GM19468 (cell line): ENCODE measurements at regions not wholly inside any gene's neighbourhood (a gene's known extent, or its start where the extent isn't known, plus 50 kb on each side); places are given as distances from the start of the nearest gene placed in this dataset.

Experiments
- ATAC-seq: cut with Tn5 transposase; IDR thresholded peaks from one replicate; pipeline ENCODE4 v1.9.1; 2021; ENCODE audit warnings: mild to moderate bottlenecking, moderate library complexity, moderate number of reproducible peaks; ENCODE audit not compliant: unreplicated experiment; ENCODE audit errors: extremely low read depth

GRCh38 chr10:36650274-36650673 is 475.1 kb upstream of the ANKRD30A start:
- no peak for ATAC-seq

DNA sequence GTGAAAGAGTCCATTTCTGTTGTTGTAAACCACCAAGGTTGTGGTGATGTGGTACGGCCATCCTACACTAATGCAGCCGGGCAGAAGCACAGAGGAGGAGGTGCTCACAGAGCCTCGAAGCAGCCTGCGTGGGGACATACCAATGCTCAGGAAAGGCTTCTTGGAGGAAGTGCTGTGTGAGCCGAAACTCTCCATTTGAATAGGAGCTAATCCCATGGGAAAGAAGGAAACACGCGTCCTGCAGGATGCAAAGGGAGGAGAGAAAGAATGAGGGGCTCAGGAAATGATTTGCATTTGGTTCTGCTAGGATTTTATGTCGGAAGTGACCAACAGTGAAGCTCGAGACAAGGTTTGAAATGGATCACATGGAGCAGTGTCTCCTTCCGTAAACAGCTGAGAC is 477.9 kb upstream of the ANKRD30A start:
- ATAC-seq = no peak

GRCh38 chr10:36640626-36641025 is 484.8 kb upstream of the ANKRD30A start:
- ATAC-seq = no peak

GRCh38 chr10:36638462-36639155 is 486.8 kb upstream of the ANKRD30A start:
- ATAC-seq = no peak

DNA sequence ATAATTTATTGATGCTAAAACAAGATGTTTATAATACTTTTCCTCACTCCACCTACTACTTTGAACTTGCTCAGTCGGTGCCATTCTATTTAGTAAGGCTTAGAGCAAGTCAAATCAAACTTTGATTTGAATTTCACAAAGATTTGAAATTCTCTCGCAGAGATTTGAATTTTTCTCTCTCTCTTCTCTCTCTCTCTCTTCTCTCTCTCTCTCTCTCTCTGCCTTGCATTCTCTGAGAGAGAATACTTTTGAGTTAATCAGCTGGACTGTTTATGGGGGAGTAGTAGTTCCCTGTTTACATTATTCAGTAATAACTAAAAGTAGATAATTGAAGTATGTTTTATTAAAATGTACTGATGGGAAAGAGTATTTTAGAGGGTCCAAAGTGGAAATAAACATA is 488.5 kb upstream of the ANKRD30A start:
- ATAC-seq = no peak

DNA sequence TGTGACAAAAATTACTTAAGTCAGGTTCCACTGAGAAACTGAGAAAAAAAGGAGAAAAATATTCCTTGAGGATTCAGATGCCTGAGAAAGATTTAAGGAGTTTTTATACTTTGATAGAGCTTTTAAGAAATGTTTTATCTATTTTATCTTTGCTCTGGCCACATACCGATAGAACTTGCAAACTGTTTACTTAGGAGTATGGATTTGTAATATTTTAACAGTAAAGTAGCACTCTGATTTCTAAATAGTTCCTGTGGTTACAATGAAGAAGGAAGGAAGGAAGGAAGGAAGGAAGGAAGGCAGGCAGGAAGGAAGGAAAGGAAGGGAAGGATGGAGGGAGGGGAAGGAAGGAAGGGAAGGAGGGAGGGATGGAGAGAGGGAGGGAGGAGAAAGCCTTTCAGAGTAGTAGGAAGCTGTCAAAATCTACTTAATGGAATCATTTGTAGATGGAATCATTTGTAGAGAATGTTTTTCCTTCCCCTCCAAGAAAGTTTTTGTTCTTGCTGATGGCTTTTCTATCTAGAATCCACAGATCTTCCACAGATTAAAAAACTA is 489.0 kb upstream of the ANKRD30A start:
- no peak for ATAC-seq

- ATAC-seq = no peak
These were observed 490.5 kb upstream of the ANKRD30A start for GRCh38 chr10:36634916-36635315.

DNA sequence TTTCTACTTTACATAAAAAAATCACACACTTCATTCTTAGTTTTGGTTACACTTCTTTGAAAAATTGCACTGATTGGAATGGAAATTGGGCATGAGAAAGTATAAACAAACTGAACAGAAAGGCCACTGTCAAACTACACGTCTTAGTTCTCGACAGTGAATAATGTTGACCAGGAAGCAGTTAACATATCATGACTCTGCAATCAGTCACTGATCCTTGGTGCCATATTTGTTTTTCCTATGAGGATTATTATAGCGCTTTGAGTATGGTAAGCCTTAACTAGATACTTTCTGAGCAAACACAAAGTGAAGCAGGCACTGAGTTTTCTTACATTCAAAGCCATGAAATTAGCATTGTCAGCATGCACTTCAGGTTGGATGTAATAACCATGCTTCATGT is 495.1 kb upstream of the ANKRD30A start:
- ATAC-seq = no peak

DNA sequence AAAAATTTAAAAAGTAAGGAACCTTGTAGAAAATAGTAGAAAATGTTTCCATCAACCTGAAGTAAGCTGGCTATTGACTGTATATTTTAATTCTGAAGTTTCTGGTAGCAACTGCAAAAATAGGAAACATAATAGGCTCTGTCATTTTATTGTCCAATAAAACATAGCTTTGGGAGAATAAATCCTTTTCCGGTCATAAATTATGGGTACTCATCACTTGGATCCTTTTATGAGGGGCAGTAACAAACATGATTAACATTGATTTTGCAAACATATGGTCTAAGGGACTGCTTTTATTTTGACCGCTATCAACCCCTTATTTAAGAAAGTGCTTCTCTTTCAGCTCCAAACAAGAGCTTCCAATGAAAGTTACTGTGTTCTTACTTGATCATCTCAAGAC is 495.9 kb upstream of the ANKRD30A start:
- ATAC-seq = no peak

DNA sequence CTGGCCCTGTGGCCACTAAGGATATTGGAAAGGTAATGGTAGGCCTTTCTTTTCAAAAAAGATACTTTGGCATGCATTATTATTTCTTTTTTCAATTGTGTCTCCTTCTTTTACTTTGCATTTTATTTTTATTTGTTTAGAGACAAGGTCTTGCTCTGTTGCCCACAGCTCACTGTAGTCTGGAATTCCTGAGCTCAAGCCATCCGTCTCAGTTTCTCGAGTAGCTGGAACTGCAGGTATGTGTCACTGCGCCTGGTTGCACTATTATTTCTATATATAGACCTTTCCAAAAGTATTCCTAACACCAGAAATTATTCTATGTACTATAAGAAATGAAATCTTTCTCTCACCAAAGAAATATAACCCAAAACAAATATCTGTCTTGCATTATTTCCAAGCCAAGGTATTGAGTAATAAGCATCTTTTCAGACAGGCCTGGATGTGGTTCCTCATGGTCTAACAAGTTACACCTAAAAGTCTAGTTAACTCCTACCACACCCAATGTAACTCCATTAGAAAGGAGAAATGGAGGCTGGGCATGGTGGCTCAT is 500.8 kb upstream of the ANKRD30A start:
- ATAC-seq = no peak

DNA sequence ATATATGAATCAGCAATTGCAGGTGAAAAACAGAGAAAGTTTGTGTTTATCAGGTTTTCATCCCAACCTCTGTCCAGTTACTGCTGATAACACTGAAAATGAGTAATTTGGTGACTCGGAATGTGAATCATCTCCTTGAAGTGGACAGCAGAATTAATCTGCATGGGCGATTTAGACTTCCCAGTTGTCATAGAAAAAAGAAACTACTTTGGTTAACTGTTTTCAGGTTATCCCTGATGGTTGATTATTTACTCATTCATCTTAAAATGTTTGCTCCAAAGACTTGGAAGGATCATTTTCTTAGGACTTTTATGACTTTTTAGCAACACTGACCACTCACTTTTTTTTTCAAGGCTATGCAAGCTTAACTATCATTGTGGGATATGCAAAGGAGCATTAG is 504.1 kb upstream of the ANKRD30A start:
- ATAC-seq = no peak

DNA sequence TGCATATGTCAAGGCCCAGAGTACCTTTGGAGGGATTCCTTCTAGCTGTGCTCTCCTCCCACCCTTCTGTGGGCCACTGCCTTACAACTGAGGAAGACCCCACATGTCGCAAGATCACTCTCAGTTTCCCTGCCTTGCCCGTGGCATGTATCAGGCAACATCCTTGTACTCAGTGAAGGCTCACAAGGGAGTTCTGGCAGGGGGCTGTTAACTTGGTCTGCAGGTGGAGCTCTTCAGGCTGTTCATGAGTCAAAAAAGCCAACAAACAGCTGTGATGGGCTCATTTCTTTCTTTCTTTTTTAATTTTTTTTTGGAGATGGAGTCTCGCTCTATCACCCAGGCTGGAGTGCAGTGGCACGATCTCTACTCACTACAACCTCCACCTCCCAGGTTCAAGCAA is 513.0 kb upstream of the ANKRD30A start:
- ATAC-seq = no peak

DNA sequence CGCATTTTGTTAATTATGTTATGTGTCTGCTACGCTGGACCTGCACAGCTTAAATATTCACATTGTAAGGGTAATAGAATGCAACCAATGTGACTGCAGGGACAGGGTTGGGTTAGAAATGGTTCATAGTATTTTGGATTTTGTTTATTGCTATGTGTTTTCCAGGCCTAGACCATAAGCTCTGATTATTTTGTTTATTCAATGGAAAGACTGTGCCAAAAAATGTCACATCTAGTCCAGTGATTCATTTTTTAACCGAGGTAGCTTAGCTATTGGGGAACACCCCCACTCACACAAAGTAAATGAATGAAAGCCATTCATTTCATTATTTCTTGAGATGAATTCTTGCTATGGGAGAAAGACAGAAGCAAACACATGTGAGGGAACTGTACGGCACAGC is 516.5 kb upstream of the ANKRD30A start:
- ATAC-seq = no peak

DNA sequence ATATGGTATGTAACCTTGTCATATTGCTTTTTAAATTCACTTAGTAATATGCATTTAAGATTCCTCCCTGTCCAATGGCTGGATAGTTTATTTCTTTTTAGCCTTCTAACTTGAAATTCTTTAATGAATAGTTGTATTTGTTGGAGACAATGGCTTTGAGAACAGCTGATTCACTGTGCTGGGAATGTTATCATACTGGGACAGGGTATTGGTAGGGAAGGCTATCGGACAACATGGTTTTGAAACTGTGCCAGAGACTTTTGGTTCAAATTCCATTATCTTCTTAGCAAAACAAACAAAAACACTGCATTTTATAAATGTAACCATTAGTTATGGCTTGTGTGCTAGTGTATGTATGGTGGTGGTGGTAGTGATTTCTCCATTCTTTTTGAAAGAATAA is 517.1 kb upstream of the ANKRD30A start:
- no peak for ATAC-seq

DNA sequence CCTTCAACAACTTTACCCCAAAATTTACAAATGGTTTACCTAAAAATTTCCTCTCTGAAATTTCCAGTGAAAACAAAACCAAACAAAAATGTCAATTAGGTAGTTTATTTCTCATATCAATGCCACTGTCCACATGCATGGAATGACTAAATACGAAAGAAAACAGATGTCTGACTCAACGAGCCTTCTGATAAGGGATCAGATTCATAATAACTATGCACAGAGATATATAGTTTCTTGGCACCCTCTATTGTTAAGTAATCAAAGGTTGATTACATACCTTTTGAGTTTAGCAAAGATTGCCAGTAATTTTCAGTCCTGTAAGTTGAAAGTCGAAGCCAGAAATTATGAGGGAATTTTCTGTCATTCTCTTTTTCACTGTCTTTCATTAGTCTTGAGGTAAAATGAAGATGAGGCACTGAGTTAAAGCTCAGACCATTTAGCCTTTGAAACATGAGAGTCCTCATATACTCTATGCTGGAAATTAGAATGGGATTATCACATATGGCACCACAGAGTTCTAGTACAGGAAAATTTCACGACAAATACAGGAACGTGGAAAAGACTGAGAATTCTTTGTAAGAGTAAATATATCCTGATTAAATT is 519.1 kb upstream of the ANKRD30A start:
- ATAC-seq = no peak

DNA sequence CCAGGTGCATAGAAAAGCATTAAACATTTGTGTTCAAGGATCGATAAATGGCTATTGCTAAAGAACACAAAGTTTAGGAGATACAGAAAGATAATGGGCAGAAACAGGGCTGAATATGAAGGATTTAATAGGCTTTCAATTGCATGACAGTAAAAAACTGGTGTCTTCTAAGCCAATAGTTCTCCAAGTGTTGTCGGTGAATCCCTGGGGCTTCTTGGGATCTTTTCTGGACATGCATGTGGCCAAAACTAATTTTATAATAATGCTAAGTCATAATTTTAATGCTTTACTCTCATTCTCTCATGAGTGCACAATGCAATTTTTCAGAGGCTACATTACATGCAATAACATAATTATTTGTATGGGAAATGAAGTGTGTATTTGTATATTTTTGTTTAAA is 521.1 kb upstream of the ANKRD30A start:
- ATAC-seq = no peak

GRCh38 chr10:36603688-36604087 is 521.7 kb upstream of the ANKRD30A start:
- ATAC-seq = no peak

- no peak for ATAC-seq
These were observed 523.0 kb upstream of the ANKRD30A start for GRCh38 chr10:36602374-36602773.

DNA sequence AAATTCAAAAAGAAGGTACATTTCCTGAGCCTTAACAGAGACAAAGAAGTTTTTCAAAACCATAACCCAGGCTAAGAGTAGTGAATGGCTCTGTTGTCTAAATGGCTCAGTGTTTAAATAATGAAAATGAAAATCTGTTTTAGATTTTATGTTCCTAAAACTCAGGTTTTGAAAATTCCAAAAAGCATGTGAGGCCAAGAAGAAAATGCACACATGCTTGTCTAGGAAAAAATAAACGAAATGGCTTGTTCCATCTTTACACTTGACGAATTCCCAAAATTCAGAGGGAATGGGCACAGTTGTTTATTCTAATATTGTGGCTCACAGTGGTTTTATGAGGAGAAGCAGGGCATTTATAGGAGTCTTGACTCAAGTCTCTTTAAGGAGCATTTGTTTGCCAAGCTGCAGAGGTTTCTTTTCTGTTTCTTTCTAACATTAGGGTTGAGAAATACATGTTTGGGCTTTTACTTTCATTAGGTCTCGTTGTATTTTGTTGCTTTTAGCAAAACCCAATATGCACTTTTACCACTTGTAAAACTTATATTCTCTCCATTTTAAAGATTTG is 527.6 kb upstream of the ANKRD30A start:
- ATAC-seq = no peak

- no peak for ATAC-seq
These were observed 532.4 kb upstream of the ANKRD30A start for GRCh38 chr10:36592964-36593363.

GRCh38 chr10:36591436-36591835 is 534.0 kb upstream of the ANKRD30A start:
- no peak for ATAC-seq
